ENCODE measurements at regions not wholly inside any gene's neighbourhood (a gene's known extent, or its start where the extent isn't known, plus 50 kb on each side); places are given as distances from the start of the nearest gene placed in this dataset.

GRCh38 chr13:79803296-79803695, 322.3 kb downstream of the NDFIP2 start:
- no peak for DNase-seq

- DNase-seq: no peak
These were observed 321.6 kb downstream of the NDFIP2 start for GRCh38 chr13:79802389-79803085.

GRCh38 chr13:79799059-79799867, 318.3 kb downstream of the NDFIP2 start:
- no peak for DNase-seq

GRCh38 chr13:79796136-79796535, 315.2 kb downstream of the NDFIP2 start:
- DNase-seq: no peak

GRCh38 chr13:79794931-79795330, 314.0 kb downstream of the NDFIP2 start:
- DNase-seq: no peak

GRCh38 chr13:79792716-79793115, 311.8 kb downstream of the NDFIP2 start:
- no peak for DNase-seq

- no peak for DNase-seq
These were observed 310.6 kb downstream of the NDFIP2 start for GRCh38 chr13:79791471-79792042.

- DNase-seq: no peak
These were observed 305.2 kb downstream of the NDFIP2 start for GRCh38 chr13:79786176-79786575.

GRCh38 chr13:79782541-79783205, 301.7 kb downstream of the NDFIP2 start:
- DNase-seq: no peak

- DNase-seq: no peak
These were observed 301.0 kb downstream of the NDFIP2 start for GRCh38 chr13:79781829-79782540.

GRCh38 chr13:79780240-79780639, 299.3 kb downstream of the NDFIP2 start:
- no peak for DNase-seq

GRCh38 chr13:79779761-79780160, 298.8 kb downstream of the NDFIP2 start:
- DNase-seq: no peak

- no peak for DNase-seq
These were observed 297.9 kb downstream of the NDFIP2 start for GRCh38 chr13:79778741-79779460.

- DNase-seq: no peak
These were observed 296.5 kb downstream of the NDFIP2 start for GRCh38 chr13:79777504-79777903.

GRCh38 chr13:79776531-79777295, 295.8 kb downstream of the NDFIP2 start:
- no peak for DNase-seq

GRCh38 chr13:79775830-79776229, 294.9 kb downstream of the NDFIP2 start:
- no peak for DNase-seq

GRCh38 chr13:79772811-79773210, 291.9 kb downstream of the NDFIP2 start:
- DNase-seq: no peak

- no peak for DNase-seq
These were observed 290.5 kb downstream of the NDFIP2 start for GRCh38 chr13:79771493-79771892.

GRCh38 chr13:79770056-79770455, 289.1 kb downstream of the NDFIP2 start:
- no peak for DNase-seq

- no peak for DNase-seq
These were observed 286.2 kb downstream of the NDFIP2 start for GRCh38 chr13:79767126-79767525.

- DNase-seq: no peak
These were observed 284.4 kb downstream of the NDFIP2 start for GRCh38 chr13:79765331-79765730.
